Left ventricle myocardium inferior (tissue), 1 donor: ENCODE measurements at regions not wholly inside any gene's neighbourhood (a gene's known extent, or its start where the extent isn't known, plus 50 kb on each side); places are given as distances from the start of the nearest gene placed in this dataset.

Source experiments
- DNase-seq: peaks from one replicate; pipeline ENCODE4 v3.0.0-alpha.2; 2020
- H3K27ac ChIP-seq: fragments of 200-600 bp; replicated peaks from 2 replicates; pipeline ENCODE4 v1.8.0; 2021
- H3K27me3 ChIP-seq: fragments of 200-600 bp; 2 replicates; pipeline ENCODE4 v1.8.0; 2021; ENCODE audit warnings: low read depth
- H3K36me3 ChIP-seq: fragments of 200-600 bp; 2 replicates; pipeline ENCODE4 v1.8.0; 2021
- H3K4me1 ChIP-seq: fragments of 200-600 bp; 2 replicates; pipeline ENCODE4 v1.8.0; 2021
- H3K4me3 ChIP-seq: fragments of 200-600 bp; 2 replicates; pipeline ENCODE4 v1.8.0; 2021; ENCODE audit warnings: mild to moderate bottlenecking, moderate library complexity
- H3K9me3 ChIP-seq: fragments of 200-600 bp; replicated peaks from 2 replicates; pipeline ENCODE4 v1.8.0; 2021
- intact Hi-C: fragments of 100-400 bp; cut with micrococcal nuclease; formaldehyde crosslinking; loops from one replicate; pipeline ENCODE4 v1.11.0; 2022
- TF ChIP-seq, protein P1 (sequence below): fragments of 200-600 bp; IDR thresholded peaks from 2 replicates; pipeline ENCODE4 v1.8.0; 2021; ENCODE audit warnings: antibody characterized with exemption, mild to moderate bottlenecking, borderline replicate concordance
- donor health status: DM: no; HTN: yes; CAD: no; lungs with severe emphysema.

- Histone ChIP-seq H3K27me3 (peaks cover 47% of the 10 kb centered on the region), H3K27ac (no peak overlapping the region), H3K4me3 (no peak overlapping the region), H3K9me3 (no peaks in the 10 kb centered on the region), H3K4me1 (no peaks in the 10 kb centered on the region), H3K36me3 (no peaks in the 10 kb centered on the region)
- TF ChIP-seq, protein P1, sequence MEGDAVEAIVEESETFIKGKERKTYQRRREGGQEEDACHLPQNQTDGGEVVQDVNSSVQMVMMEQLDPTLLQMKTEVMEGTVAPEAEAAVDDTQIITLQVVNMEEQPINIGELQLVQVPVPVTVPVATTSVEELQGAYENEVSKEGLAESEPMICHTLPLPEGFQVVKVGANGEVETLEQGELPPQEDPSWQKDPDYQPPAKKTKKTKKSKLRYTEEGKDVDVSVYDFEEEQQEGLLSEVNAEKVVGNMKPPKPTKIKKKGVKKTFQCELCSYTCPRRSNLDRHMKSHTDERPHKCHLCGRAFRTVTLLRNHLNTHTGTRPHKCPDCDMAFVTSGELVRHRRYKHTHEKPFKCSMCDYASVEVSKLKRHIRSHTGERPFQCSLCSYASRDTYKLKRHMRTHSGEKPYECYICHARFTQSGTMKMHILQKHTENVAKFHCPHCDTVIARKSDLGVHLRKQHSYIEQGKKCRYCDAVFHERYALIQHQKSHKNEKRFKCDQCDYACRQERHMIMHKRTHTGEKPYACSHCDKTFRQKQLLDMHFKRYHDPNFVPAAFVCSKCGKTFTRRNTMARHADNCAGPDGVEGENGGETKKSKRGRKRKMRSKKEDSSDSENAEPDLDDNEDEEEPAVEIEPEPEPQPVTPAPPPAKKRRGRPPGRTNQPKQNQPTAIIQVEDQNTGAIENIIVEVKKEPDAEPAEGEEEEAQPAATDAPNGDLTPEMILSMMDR: no peak
- intact Hi-C loops: no loop called here
- DNase-seq: no peak
Measured at GRCh38 chr22:48167238-48167637, 1404.8 kb downstream of the TBC1D22A start.

DNA sequence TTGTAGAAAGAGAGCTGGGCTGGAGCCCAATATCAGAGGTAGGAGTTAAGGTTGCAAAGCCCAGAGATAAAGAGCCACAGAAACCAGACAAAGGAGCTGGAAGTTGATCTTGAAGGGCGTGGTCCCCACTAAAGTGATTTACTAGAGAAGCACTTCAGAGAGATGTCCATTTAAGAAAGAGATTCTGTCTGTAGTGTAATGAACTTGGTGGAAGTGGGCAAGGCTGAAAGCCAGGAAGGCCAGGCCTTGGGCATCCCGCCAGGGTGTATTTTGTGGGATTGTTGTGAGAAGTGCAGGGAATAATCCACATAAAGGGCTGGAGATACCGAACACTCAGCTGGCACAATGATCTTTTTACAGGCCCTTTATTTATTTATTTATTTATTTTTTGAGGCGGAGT is 1398.8 kb downstream of the TBC1D22A start:
- Histone ChIP-seq H3K36me3 (no peaks in the 10 kb centered on the region), H3K9me3 (peaks cover 11% of the 10 kb centered on the region), H3K4me1 (no peaks in the 10 kb centered on the region), H3K27ac (no peak overlapping the region), H3K4me3 (no peak overlapping the region), H3K27me3 (peaks cover 15% of the 10 kb centered on the region)
- intact Hi-C loops: no loop called here
- TF ChIP-seq, protein P1: no peak
- DNase-seq: no peak

DNA sequence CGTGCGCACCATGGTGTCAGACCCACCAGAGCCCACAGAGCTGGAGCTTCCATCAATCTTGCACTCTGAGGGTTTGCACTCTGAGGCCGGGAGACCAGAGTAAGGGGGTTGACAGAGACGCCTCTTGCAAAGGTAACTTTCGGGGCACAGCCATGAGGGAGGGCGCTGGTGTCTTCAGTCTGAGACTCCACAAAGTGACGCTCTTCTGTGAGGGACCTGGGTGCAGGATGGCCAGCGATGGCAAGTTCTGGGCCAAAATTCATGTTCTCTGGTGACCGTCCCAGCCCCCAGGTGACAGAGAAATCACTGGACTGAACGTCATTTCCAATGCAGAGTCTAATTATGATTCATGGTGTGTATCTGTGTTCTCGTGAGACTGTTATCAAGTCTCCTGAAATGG is 1395.2 kb downstream of the TBC1D22A start:
- TF ChIP-seq, protein P1: no peak
- peaks cover 28% of the 10 kb centered on the region for H3K27me3 ChIP-seq

GRCh38 chr22:48156603-48157355 is 1394.3 kb downstream of the TBC1D22A start:
- intact Hi-C loops: no loop called here
- no peak overlapping the region for H3K27ac ChIP-seq
- no peaks in the 10 kb centered on the region for H3K4me1 ChIP-seq
- no peak overlapping the region for H3K4me3 ChIP-seq
- TF ChIP-seq, protein P1: no peak
- no peaks in the 10 kb centered on the region for H3K36me3 ChIP-seq
- H3K27me3 ChIP-seq: peaks cover 34% of the 10 kb centered on the region
- no peak for DNase-seq
- peaks cover 11% of the 10 kb centered on the region for H3K9me3 ChIP-seq

More for the DNA sequence above, 1395.2 kb downstream of the TBC1D22A start:
- H3K27ac ChIP-seq: no peak overlapping the region
- H3K9me3 ChIP-seq: peaks cover 11% of the 10 kb centered on the region
- no peak for DNase-seq
- H3K4me3 ChIP-seq: no peak overlapping the region
- no peaks in the 10 kb centered on the region for H3K4me1 ChIP-seq
- intact Hi-C loops: no loop called here
- no peaks in the 10 kb centered on the region for H3K36me3 ChIP-seq

- Histone ChIP-seq H3K27me3 (peaks cover 34% of the 10 kb centered on the region), H3K27ac (no peak overlapping the region), H3K36me3 (no peaks in the 10 kb centered on the region), H3K9me3 (peaks cover 11% of the 10 kb centered on the region), H3K4me1 (no peaks in the 10 kb centered on the region), H3K4me3 (no peak overlapping the region)
- intact Hi-C loops: no loop called here
- TF ChIP-seq, protein P1: no peak
- no peak for DNase-seq
Measured at GRCh38 chr22:48155446-48155845, 1393.0 kb downstream of the TBC1D22A start.
